Suprapubic skin (tissue), 3 donors: ENCODE measurements at regions not wholly inside any gene's neighbourhood (a gene's known extent, or its start where the extent isn't known, plus 50 kb on each side); places are given as distances from the start of the nearest gene placed in this dataset.

Experiments used
- CTCF ChIP-seq, 2 donors: fragments of 200-600 bp in 1 of 2; fragments of 450-650 bp in 1 of 2; sonication (generic) in 1 of 2; IDR thresholded peaks; one replicate each; pipeline ENCODE4 v1.5.1; 2016 to 2019; ENCODE audit warnings: antibody characterized with exemption in 2 of 2, mild to moderate bottlenecking in 1 of 2, moderate library complexity in 1 of 2
- EP300 ChIP-seq: sonication (generic); formaldehyde crosslinking; IDR thresholded peaks from one replicate; pipeline ENCODE4 v1.6.1; 2017; ENCODE audit warnings: antibody characterized with exemption
- POLR2A ChIP-seq, 2 donors: fragments of 450-650 bp; IDR thresholded peaks; one replicate each; pipeline ENCODE4 v1.6.1; 2017; ENCODE audit warnings: antibody characterized with exemption in 2 of 2, mild to moderate bottlenecking in 2 of 2, moderate library complexity in 2 of 2

DNA sequence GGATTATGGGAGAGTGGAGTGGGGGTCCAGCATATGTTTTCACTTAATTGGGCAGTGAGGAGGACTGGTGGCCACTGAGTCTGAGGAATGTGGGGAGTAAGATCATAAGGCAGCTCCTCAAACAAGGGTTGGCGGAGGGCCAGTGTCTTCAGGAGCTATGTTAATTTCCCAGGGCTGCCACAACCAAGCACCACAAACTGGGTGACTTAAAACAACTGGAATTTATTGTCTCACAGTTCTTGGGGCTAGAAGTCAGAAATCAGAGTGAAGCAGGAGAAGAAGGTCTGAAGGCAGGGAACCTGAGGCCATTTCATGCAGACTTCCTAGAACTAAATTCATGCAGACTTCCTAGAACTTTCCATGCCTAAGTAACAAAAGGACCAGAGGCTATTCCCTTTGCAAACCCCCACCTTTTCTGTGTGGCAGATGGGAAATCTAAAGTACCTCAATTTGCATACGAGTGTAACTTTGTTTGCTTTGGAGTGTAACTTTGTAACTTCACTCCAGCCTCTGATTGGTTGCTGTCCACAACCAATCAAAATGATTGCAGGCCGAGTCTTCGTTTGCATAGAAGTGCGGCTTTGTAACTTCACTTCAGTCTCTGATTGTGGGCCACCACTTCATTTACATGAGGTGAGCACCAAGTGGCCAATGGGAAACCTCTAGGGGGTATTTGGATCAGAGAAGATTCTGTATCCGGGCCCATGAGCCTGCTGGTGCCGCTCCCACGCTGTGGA, 50.5 kb upstream of the ZBED5 start:
- no peak for TF ChIP-seq POLR2A (IDR thresholded peaks at IDR 0.05)
- no peak for TF ChIP-seq CTCF (IDR thresholded peaks at IDR 0.05)
- TF ChIP-seq EP300: no peak
